GM18526 (cell line): ENCODE measurements at regions not wholly inside any gene's neighbourhood (a gene's known extent, or its start where the extent isn't known, plus 50 kb on each side); places are given as distances from the start of the nearest gene placed in this dataset.

Experiments
- POLR2A ChIP-seq: IDR thresholded peaks from 3 replicates; pipeline ENCODE4 v1.6.1; 2011; ENCODE audit not compliant: insufficient read length; ENCODE audit errors: extremely low read depth

DNA sequence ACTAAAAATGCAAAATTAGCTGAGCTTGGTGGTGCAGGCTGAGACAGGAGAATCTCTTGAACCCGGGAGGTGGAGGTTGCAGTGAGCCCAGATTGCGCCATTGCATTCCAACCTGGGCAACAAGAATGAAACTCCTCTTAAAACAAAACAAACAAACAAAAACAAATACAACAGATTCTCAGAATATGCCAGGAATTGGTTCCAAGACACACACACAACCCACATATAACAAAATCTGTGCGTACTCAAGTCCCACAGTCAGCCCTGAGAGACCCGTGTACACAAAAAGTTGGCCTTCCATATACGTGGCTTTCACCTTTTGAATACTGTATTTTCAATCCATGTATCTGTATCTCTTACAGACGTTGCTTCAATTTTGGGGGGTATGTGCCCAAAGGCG, 98.9 kb upstream of the MARCKS start:
- TF ChIP-seq POLR2A: no peak

- no peak for TF ChIP-seq POLR2A
These were observed 98.1 kb upstream of the MARCKS start for GRCh38 chr6:113758826-113759574.

- TF ChIP-seq POLR2A: no peak
These were observed 94.5 kb upstream of the MARCKS start for GRCh38 chr6:113762641-113763040.

GRCh38 chr6:113763311-113763766, 93.8 kb upstream of the MARCKS start:
- no peak for TF ChIP-seq POLR2A

DNA sequence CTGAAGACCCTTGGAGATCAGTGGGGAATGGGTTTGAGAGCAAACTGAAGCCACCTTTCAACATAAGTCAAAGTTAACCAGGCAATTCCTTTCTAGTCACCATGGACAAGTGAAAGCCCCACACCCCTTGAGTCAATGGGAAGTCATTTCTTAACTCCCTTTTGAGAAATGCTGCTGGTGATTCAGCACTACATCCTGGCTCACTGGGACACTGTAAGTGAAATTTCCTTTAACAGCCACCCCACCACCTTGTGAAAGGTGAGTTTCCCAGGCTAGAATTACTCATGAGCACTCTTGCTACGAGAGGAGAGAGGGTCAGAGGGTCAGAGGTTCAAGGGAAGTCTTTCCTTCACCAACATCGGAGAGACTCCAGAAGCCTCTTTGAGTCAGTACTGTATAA, 93.3 kb upstream of the MARCKS start:
- no peak for TF ChIP-seq POLR2A

GRCh38 chr6:113765909-113766308, 91.2 kb upstream of the MARCKS start:
- TF ChIP-seq POLR2A: no peak

- TF ChIP-seq POLR2A: no peak
These were observed 89.2 kb upstream of the MARCKS start for GRCh38 chr6:113767985-113768384.

GRCh38 chr6:113772961-113773360, 84.2 kb upstream of the MARCKS start:
- TF ChIP-seq POLR2A: no peak

GRCh38 chr6:113774127-113774825, 82.9 kb upstream of the MARCKS start:
- no peak for TF ChIP-seq POLR2A

DNA sequence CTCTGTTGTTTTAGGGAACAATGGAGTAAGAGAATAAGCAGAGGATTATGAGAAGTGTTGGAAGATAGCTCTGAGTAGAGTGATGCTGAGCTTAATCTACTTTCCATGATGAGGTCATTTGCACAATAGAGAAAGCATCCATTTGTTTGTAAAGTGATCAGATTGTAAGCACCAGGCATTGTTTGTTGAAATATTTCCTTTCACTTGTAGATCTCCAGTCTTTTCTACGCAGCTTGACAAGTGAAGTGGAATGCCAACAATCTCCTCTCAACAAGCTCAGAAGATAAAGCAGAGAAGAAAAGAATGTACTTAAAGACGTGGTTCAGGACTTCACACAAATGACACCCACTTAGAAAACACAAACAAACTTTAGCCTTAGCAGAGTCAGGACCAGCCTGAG, 80.1 kb upstream of the MARCKS start:
- no peak for TF ChIP-seq POLR2A

DNA sequence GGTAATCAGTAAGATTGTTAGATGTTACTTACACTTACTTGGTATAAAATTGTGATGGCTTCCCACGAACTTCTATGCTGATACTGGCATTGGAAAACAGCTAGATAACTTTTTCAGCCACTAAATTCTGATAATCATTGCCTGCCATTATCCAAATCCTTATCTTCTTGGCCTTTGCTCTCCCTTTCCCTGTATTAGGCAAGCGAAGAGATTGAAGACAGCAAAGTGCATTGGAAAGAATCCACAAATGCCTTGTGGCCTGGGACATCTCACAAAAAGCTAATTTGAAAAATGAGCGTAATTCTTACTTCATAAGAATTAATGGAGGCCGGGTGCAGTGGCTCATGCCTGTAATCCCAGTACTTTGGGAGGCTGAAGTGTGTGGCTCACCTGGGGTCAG, 79.5 kb upstream of the MARCKS start:
- TF ChIP-seq POLR2A: no peak

DNA sequence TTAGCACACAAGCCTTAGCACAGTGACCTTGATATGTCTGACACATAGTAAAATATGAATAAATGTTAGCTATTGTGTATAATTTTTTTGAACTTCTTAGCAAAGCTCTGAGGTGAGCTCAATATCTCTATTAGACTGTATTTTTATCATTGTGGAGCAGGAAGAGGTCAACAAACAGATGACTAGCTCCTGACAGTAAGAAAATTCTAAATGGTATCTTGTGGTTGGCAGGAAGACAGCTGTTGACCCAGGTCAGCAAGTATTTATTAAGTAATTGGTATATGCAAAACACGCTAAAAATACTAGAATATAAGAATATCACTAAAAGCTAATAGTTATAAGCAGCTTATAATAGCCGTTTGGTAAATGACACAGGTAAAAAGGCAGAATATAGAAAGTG, 77.5 kb upstream of the MARCKS start:
- TF ChIP-seq POLR2A: no peak

GRCh38 chr6:113782636-113783035, 74.5 kb upstream of the MARCKS start:
- no peak for TF ChIP-seq POLR2A

GRCh38 chr6:113786168-113786567, 71.0 kb upstream of the MARCKS start:
- TF ChIP-seq POLR2A: no peak

GRCh38 chr6:113788586-113788985, 68.6 kb upstream of the MARCKS start:
- TF ChIP-seq POLR2A: no peak

- no peak for TF ChIP-seq POLR2A
These were observed 61.1 kb upstream of the MARCKS start for GRCh38 chr6:113796038-113796437.

- no peak for TF ChIP-seq POLR2A
These were observed 54.4 kb upstream of the MARCKS start for GRCh38 chr6:113802779-113803178.
